ENCODE measurements at regions not wholly inside any gene's neighbourhood (a gene's known extent, or its start where the extent isn't known, plus 50 kb on each side); places are given as distances from the start of the nearest gene placed in this dataset.

DNA sequence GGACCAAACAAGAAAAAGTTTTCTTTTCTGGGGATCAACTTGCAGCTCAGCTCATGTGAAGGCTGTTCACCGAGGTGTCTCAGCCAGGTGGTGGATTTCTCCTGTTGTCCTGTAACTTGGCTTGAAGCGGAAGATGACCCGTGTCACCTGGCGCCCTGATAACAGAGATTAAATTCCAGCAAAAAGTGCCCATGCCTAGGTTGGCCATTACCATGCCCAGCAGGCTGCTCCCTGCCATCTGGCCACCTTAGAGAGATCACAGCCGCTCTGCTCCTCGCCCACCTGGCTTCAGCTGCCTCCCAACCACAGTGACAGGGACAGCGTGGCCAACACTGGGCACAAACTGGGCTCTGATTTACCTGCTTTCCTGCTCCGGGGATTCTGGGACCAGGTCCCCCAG, 149.5 kb downstream of the ZBTB18 start:
- TF ChIP-seq, protein P1, sequence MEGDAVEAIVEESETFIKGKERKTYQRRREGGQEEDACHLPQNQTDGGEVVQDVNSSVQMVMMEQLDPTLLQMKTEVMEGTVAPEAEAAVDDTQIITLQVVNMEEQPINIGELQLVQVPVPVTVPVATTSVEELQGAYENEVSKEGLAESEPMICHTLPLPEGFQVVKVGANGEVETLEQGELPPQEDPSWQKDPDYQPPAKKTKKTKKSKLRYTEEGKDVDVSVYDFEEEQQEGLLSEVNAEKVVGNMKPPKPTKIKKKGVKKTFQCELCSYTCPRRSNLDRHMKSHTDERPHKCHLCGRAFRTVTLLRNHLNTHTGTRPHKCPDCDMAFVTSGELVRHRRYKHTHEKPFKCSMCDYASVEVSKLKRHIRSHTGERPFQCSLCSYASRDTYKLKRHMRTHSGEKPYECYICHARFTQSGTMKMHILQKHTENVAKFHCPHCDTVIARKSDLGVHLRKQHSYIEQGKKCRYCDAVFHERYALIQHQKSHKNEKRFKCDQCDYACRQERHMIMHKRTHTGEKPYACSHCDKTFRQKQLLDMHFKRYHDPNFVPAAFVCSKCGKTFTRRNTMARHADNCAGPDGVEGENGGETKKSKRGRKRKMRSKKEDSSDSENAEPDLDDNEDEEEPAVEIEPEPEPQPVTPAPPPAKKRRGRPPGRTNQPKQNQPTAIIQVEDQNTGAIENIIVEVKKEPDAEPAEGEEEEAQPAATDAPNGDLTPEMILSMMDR (IDR thresholded peaks at IDR 0.05) = no peak
- no peak for TF ChIP-seq POLR2A (IDR thresholded peaks at IDR 0.05)
- no peak for TF ChIP-seq POLR2AphosphoS5 (IDR thresholded peaks at IDR 0.05)
- TF ChIP-seq EP300 (IDR thresholded peaks at IDR 0.05) = no peak

Data from upper lobe of left lung (tissue), 4 donors.